ENCODE measurements at regions not wholly inside any gene's neighbourhood (a gene's known extent, or its start where the extent isn't known, plus 50 kb on each side); places are given as distances from the start of the nearest gene placed in this dataset.
"Not testable (repeated sequence)": the region's sequence is repeated elsewhere in the genome, so short reads cannot be mapped to it uniquely, and the experiment has no call there.

GRCh38 chr9:118670011-118670953 lies 699.0 kb downstream of the BRINP1 start:
- DNase-seq = no peak

- DNase-seq = no peak
These were observed 694.3 kb downstream of the BRINP1 start for GRCh38 chr9:118674942-118675341.

- DNase-seq = not testable (repeated sequence)
These were observed 691.1 kb downstream of the BRINP1 start for GRCh38 chr9:118677936-118678653.

- DNase-seq = no peak
These were observed 682.3 kb downstream of the BRINP1 start for GRCh38 chr9:118686959-118687358.

GRCh38 chr9:118689280-118689679 lies 680.0 kb downstream of the BRINP1 start:
- no peak for DNase-seq

GRCh38 chr9:118692613-118693012 lies 676.6 kb downstream of the BRINP1 start:
- no peak for DNase-seq

- DNase-seq = no peak
These were observed 675.6 kb downstream of the BRINP1 start for GRCh38 chr9:118693645-118694044.

- DNase-seq = not testable (repeated sequence)
These were observed 674.0 kb downstream of the BRINP1 start for GRCh38 chr9:118695249-118695648.

GRCh38 chr9:118701985-118702384 lies 667.2 kb downstream of the BRINP1 start:
- DNase-seq = no peak

- no peak for DNase-seq
These were observed 657.4 kb downstream of the BRINP1 start for GRCh38 chr9:118711843-118712242.

- DNase-seq = no peak
These were observed 648.0 kb downstream of the BRINP1 start for GRCh38 chr9:118721276-118721675.

- DNase-seq = no peak
These were observed 647.3 kb downstream of the BRINP1 start for GRCh38 chr9:118721923-118722322.

GRCh38 chr9:118729981-118730380 lies 639.3 kb downstream of the BRINP1 start:
- DNase-seq = no peak

- no peak for DNase-seq
These were observed 636.2 kb downstream of the BRINP1 start for GRCh38 chr9:118732998-118733397.

GRCh38 chr9:118734696-118735095 lies 634.5 kb downstream of the BRINP1 start:
- DNase-seq = no peak

- DNase-seq = no peak
These were observed 632.8 kb downstream of the BRINP1 start for GRCh38 chr9:118736406-118736805.

GRCh38 chr9:118751077-118751847 lies 618.0 kb downstream of the BRINP1 start:
- no peak for DNase-seq

- no peak for DNase-seq
These were observed 617.4 kb downstream of the BRINP1 start for GRCh38 chr9:118751848-118752223.

- no peak for DNase-seq
These were observed 608.0 kb downstream of the BRINP1 start for GRCh38 chr9:118761016-118761790.

- DNase-seq = no peak
These were observed 601.7 kb downstream of the BRINP1 start for GRCh38 chr9:118767571-118767970.

GRCh38 chr9:118782790-118783463 lies 586.3 kb downstream of the BRINP1 start:
- DNase-seq = no peak

- DNase-seq = no peak
These were observed 585.2 kb downstream of the BRINP1 start for GRCh38 chr9:118784033-118784432.

All from CD4-positive, alpha-beta T cell treated with Interleukin-6 for 4 hours (primary cell).